ENCODE measurements at regions not wholly inside any gene's neighbourhood (a gene's known extent, or its start where the extent isn't known, plus 50 kb on each side); places are given as distances from the start of the nearest gene placed in this dataset.

- DNase-seq: no peak
Measured at GRCh38 chr20:22504829-22505377, 79.5 kb downstream of the FOXA2 start.

GRCh38 chr20:22503577-22503976 is 80.8 kb downstream of the FOXA2 start:
- DNase-seq: no peak

- no peak for DNase-seq
Measured at GRCh38 chr20:22502731-22503191, 81.6 kb downstream of the FOXA2 start.

GRCh38 chr20:22501566-22502344 is 82.6 kb downstream of the FOXA2 start:
- DNase-seq: no peak

GRCh38 chr20:22501034-22501433 is 83.3 kb downstream of the FOXA2 start:
- DNase-seq: no peak

- DNase-seq: peak; percentile 97
Measured at GRCh38 chr20:22499515-22500166, 84.7 kb downstream of the FOXA2 start.

GRCh38 chr20:22496817-22497216 is 87.6 kb downstream of the FOXA2 start:
- no peak for DNase-seq

- DNase-seq: no peak
Measured at GRCh38 chr20:22495789-22496188, 88.6 kb downstream of the FOXA2 start.

GRCh38 chr20:22495172-22495571 is 89.2 kb downstream of the FOXA2 start:
- DNase-seq: no peak

- no peak for DNase-seq
Measured at GRCh38 chr20:22492497-22492896, 91.9 kb downstream of the FOXA2 start.

GRCh38 chr20:22491194-22491505 is 93.2 kb downstream of the FOXA2 start:
- DNase-seq: no peak

- DNase-seq: peak; percentile 74
Measured at GRCh38 chr20:22490287-22491193, 93.8 kb downstream of the FOXA2 start.

GRCh38 chr20:22489626-22490286 is 94.6 kb downstream of the FOXA2 start:
- no peak for DNase-seq

GRCh38 chr20:22480336-22480735 is 104.0 kb downstream of the FOXA2 start:
- DNase-seq: no peak

- DNase-seq: no peak
Measured at GRCh38 chr20:22475662-22476061, 108.7 kb downstream of the FOXA2 start.

- DNase-seq: no peak
Measured at GRCh38 chr20:22474224-22474623, 110.1 kb downstream of the FOXA2 start.

GRCh38 chr20:22473293-22473692 is 111.1 kb downstream of the FOXA2 start:
- peak; percentile 10 for DNase-seq

GRCh38 chr20:22472447-22473100 is 111.8 kb downstream of the FOXA2 start:
- no peak for DNase-seq

- peak; percentile 40 for DNase-seq
Measured at GRCh38 chr20:22471156-22471836, 113.1 kb downstream of the FOXA2 start.

GRCh38 chr20:22470620-22471026 is 113.7 kb downstream of the FOXA2 start:
- DNase-seq: no peak

- peak; percentile 50 for DNase-seq
Measured at GRCh38 chr20:22466447-22467171, 117.8 kb downstream of the FOXA2 start.
